Heart right ventricle (tissue), 16 donors: ENCODE measurements at regions not wholly inside any gene's neighbourhood (a gene's known extent, or its start where the extent isn't known, plus 50 kb on each side); places are given as distances from the start of the nearest gene placed in this dataset.

Experiments used
- ATAC-seq, 8 donors: fragments of 200-7000 bp; cut with Tn5 transposase; one replicate each; pipeline ENCODE4 v1.9.1; 2020; ENCODE audit warnings: mild to moderate bottlenecking in 8 of 8, moderate library complexity in 8 of 8, moderate number of reproducible peaks in 1 of 8
- DNase-seq, 2 donors: peaks; one replicate each; pipeline ENCODE4 v3.0.0-alpha.2; 2020
- H3K27ac ChIP-seq, 10 donors: fragments of 200-600 bp; sonication (generic) in 2 of 10; one replicate each; pipeline versions ENCODE4 v1.5.0 to v1.8.0; 2020 to 2022; ENCODE audit warnings: mild to moderate bottlenecking in 3 of 10
- H3K27me3 ChIP-seq, 7 donors: fragments of 200-600 bp; one replicate each; pipeline ENCODE4 v1.8.0; 2021 to 2022; ENCODE audit warnings: mild to moderate bottlenecking in 2 of 7
- H3K36me3 ChIP-seq, 9 donors: fragments of 200-600 bp; sonication (generic) in 1 of 9; one replicate each; pipeline versions ENCODE4 v1.5.0 to v1.8.0; 2020 to 2022; ENCODE audit warnings: mild to moderate bottlenecking in 2 of 9
- H3K4me1 ChIP-seq, 9 donors: fragments of 200-600 bp; sonication (generic) in 1 of 9; one replicate each; pipeline versions ENCODE4 v1.5.0 to v1.8.0; 2020 to 2022; ENCODE audit warnings: mild to moderate bottlenecking in 4 of 9
- H3K4me3 ChIP-seq, 10 donors: fragments of 200-600 bp; sonication (generic) in 2 of 10; one replicate each; pipeline versions ENCODE4 v1.5.0 to v1.8.0; 2020 to 2022; ENCODE audit warnings: mild to moderate bottlenecking in 7 of 10, moderate library complexity in 2 of 10
- H3K9me3 ChIP-seq, 11 donors: fragments of 200-600 bp in 10 of 11; sonication (generic) in 2 of 11; one replicate each; pipeline versions ENCODE4 v1.5.0 to v1.8.0; 2013 to 2022; ENCODE audit warnings: mild to moderate bottlenecking in 2 of 11, control low read depth in 1 of 11, moderate library complexity in 1 of 11
- CTCF ChIP-seq, 9 donors: fragments of 200-600 bp; sonication (generic) in 2 of 9; IDR thresholded peaks; one replicate each; pipeline versions ENCODE4 v1.5.0 to v1.8.0; 2021 to 2022; ENCODE audit warnings: antibody characterized with exemption in 9 of 9, mild to moderate bottlenecking in 5 of 9, moderate library complexity in 1 of 9
- WGBS, 2 donors: extraction: QIAGEN DNeasy Blood & Tissue Kit; methylation state at CpG; one replicate each; pipeline ENCODE4 v1.1.7; 2013; ENCODE audit warnings: inconsistent platforms in 1 of 2; 5-methylcytosine and 5-hydroxymethylcytosine counted together
- intact Hi-C, 10 donors: fragments of 100-400 bp; cut with DNase I; formaldehyde crosslinking; loops; one replicate each; pipeline versions ENCODE4 v1.11.1 to v1.14.2; 2022
- donor health status: Arrhythmogenic right ventricular cardiomyopathy.
- donor health status: ischemic (EF 13 %, LVEDD 7.1; RV severe dilation, severe dysfunction).
- donor health status: healthy with polysubstance abuse.
- donor health status: DM: no; HTN: yes; CAD: no.
- donor health status: DM: no; HTN: no; CAD: no.
- donor health status: ischemic (EF 25% LVEDD 6.9; RV normal size, moderate dysfunction).
- donor health status: ischemic (EF 25% LVEDD 5.7; RV mildly dilated, moderate dysfunction).
- donor health status: healthy.
- donor health status: DM: yes; HTN: yes; CAD: no.
- donor health status: Ischemic cardiomyopathy.
- donor health status: ischemic (EF 35%, LVEDD 5.7; RV mildly dilated, moderate dysfunction).
- donor health status: nonischemic (EF 11% LVEDD 7.7; RV severe dilation, severe dysfunction).
- donor health status: DM: yes; HTN: yes; CAD: no.
- donor health status: PGD.
- donor health status: ischemic (EF 29% LVEDD 5.4; RV normal size, mild dysfunction).
- donor health status: nonischemic (EF 23%, LVEDD 6.1; RV moderate dilation, normal function).

GRCh38 chrX:6965729-6966128 is 181.8 kb upstream of the STS start:
- no peaks in the 10 kb centered on the region for H3K36me3 ChIP-seq
- TF ChIP-seq CTCF (IDR thresholded peaks at IDR 0.05) = no peak
- no peak overlapping the region for H3K27ac ChIP-seq
- intact Hi-C loops = no loop called here
- no peak overlapping the region for H3K4me3 ChIP-seq
- ATAC-seq (no peak), DNase-seq (no peak)
- H3K4me1 ChIP-seq = no peaks in the 10 kb centered on the region
- 71 to 84% methylated on average over 4 of the region's 4 CpGs for WGBS, 2 donors
- peaks cover 0 to 11% (median 0%) of the 10 kb centered on the region in 11 donors for H3K9me3 ChIP-seq
- H3K27me3 ChIP-seq = no peaks in the 10 kb centered on the region

GRCh38 chrX:6962006-6962355 is 185.5 kb upstream of the STS start:
- 88 to 97% methylated on average over 2 of the region's 2 CpGs for WGBS, 2 donors
- intact Hi-C loops = no loop called here
- Histone ChIP-seq H3K27ac (no peak overlapping the region), H3K4me3 (no peak overlapping the region), H3K27me3 (no peaks in the 10 kb centered on the region), H3K9me3 (peaks cover 0 to 6% (median 0%) of the 10 kb centered on the region in 11 donors), H3K4me1 (no peaks in the 10 kb centered on the region), H3K36me3 (no peaks in the 10 kb centered on the region)
- ATAC-seq = no peak
- TF ChIP-seq CTCF (IDR thresholded peaks at IDR 0.05) = no peak
- DNase-seq = no peak

GRCh38 chrX:6961286-6962005 is 186.1 kb upstream of the STS start:
- TF ChIP-seq CTCF (IDR thresholded peaks at IDR 0.05) = no peak

GRCh38 chrX:6959006-6959405 is 188.5 kb upstream of the STS start:
- no peak for TF ChIP-seq CTCF (IDR thresholded peaks at IDR 0.05)
- H3K4me3 ChIP-seq = no peak overlapping the region
- no peak for DNase-seq
- no peaks in the 10 kb centered on the region for H3K27me3 ChIP-seq
- intact Hi-C loops = no loop called here
- H3K27ac ChIP-seq = no peak overlapping the region
- H3K4me1 ChIP-seq = no peaks in the 10 kb centered on the region
- ATAC-seq = no peak
- H3K9me3 ChIP-seq = peaks cover 0 to 6% (median 0%) of the 10 kb centered on the region in 11 donors
- H3K36me3 ChIP-seq = no peaks in the 10 kb centered on the region

More at GRCh38 chrX:6961286-6962005, 186.1 kb upstream of the STS start:
- 83 to 90% methylated on average over 2 of the region's 2 CpGs for WGBS, 2 donors
- Histone ChIP-seq H3K36me3 (no peaks in the 10 kb centered on the region), H3K4me3 (no peak overlapping the region), H3K27ac (no peak overlapping the region), H3K9me3 (peaks cover 0 to 6% (median 0%) of the 10 kb centered on the region in 11 donors), H3K4me1 (no peaks in the 10 kb centered on the region), H3K27me3 (no peaks in the 10 kb centered on the region)
- DNase-seq (no peak), ATAC-seq (no peak)
- intact Hi-C loops = no loop called here
